Transverse colon (tissue), 4 donors: ENCODE measurements at regions not wholly inside any gene's neighbourhood (a gene's known extent, or its start where the extent isn't known, plus 50 kb on each side); places are given as distances from the start of the nearest gene placed in this dataset.

ENCODE experiments used
- DNase-seq: peaks from one replicate; pipeline ENCODE4 v3.0.0-alpha.2; 2019
- H3K27ac ChIP-seq, 4 donors: fragments of 200-600 bp; sonication (generic); 2 replicates each; pipeline ENCODE4 v1.5.1; 2016 to 2018; ENCODE audit warnings: inconsistent platforms in 4 of 4
- H3K27me3 ChIP-seq: fragments of 200-600 bp; sonication (generic); 2 replicates; pipeline ENCODE4 v1.5.1; 2017; ENCODE audit warnings: inconsistent platforms
- H3K36me3 ChIP-seq, 4 donors: fragments of 200-600 bp; sonication (generic); 2 replicates each; pipeline ENCODE4 v1.5.1; 2017 to 2019; ENCODE audit warnings: inconsistent platforms in 4 of 4
- H3K4me1 ChIP-seq, 4 donors: fragments of 200-600 bp; sonication (generic); 2 replicates each; pipeline ENCODE4 v1.5.1; 2017 to 2020; ENCODE audit warnings: inconsistent platforms in 4 of 4
- H3K4me3 ChIP-seq, 4 donors: fragments of 200-600 bp; sonication (generic); 1 replicate in 1 of 4; 2 replicates in 3 of 4; pipeline versions ENCODE4 v1.5.1 to v1.6.1; 2017 to 2019; ENCODE audit warnings: inconsistent platforms in 4 of 4
- H3K9me3 ChIP-seq, 2 donors: fragments of 200-600 bp; sonication (generic); 2 replicates each; pipeline ENCODE4 v1.5.1; 2017 to 2019; ENCODE audit warnings: inconsistent platforms in 2 of 2
- CTCF ChIP-seq, 5 experiments: fragments of 200-600 bp in 3 of 5; fragments of 450-650 bp in 2 of 5; sonication (generic) in 3 of 5; IDR thresholded peaks; 1 replicate in 2 of 5; 2 replicates in 3 of 5; pipeline ENCODE4 v1.5.1; 2016 to 2017; ENCODE audit warnings: antibody characterized with exemption in 5 of 5, inconsistent platforms in 3 of 5, mild to moderate bottlenecking in 2 of 5, moderate library complexity in 1 of 5
- EP300 ChIP-seq: sonication (generic); formaldehyde crosslinking; IDR thresholded peaks from one replicate; pipeline ENCODE4 v1.6.1; 2017; ENCODE audit warnings: antibody characterized with exemption, low read depth
- POLR2A ChIP-seq: fragments of 450-650 bp; IDR thresholded peaks from one replicate; pipeline ENCODE4 v1.6.1; 2016; ENCODE audit warnings: antibody characterized with exemption, mild to moderate bottlenecking, moderate library complexity
- POLR2AphosphoS5 ChIP-seq, 3 donors: sonication (generic); formaldehyde crosslinking; IDR thresholded peaks; one replicate each; pipeline ENCODE4 v1.6.1; 2016; ENCODE audit warnings: antibody characterized with exemption in 3 of 3
- WGBS, 2 donors: methylation state at CpG; one replicate each; pipeline ENCODE4 v1.1.5; 2018; ENCODE audit warnings: low coverage in 1 of 2; 5-methylcytosine and 5-hydroxymethylcytosine counted together
- in situ Hi-C, 4 donors: fragments of 200-750 bp; cut with MboI; loops; one replicate each; pipeline versions ENCODE4 v1.15.0 to v1.15.1; 2017; ENCODE audit warnings: low sequenced_read_pairs in 3 of 4, low pct_ligation_motif_present in 1 of 4, low pct_unique_long_range_greater_than_20kb in 1 of 4
- intact Hi-C: fragments of 100-400 bp; cut with DNase I; formaldehyde crosslinking; loops from one replicate; pipeline ENCODE4 v1.15.1; 2023; ENCODE audit warnings: low total_unique reads

GRCh38 chr5:118243068-118243467 lies 745.3 kb downstream of the DTWD2 start:
- H3K9me3 ChIP-seq = no peaks in the 10 kb centered on the region
- intact Hi-C loops (no loop called here), in situ Hi-C loops (no loop called here)
- no peaks in the 10 kb centered on the region for H3K36me3 ChIP-seq
- TF ChIP-seq POLR2AphosphoS5 (IDR thresholded peaks at IDR 0.05) (no peak), CTCF (IDR thresholded peaks at IDR 0.05) (no peak), POLR2A (no peak), EP300 (no peak)
- no peak for DNase-seq
- no peak overlapping the region for H3K4me3 ChIP-seq
- H3K4me1 ChIP-seq = no peaks in the 10 kb centered on the region
- H3K27me3 ChIP-seq = no peaks in the 10 kb centered on the region
- H3K27ac ChIP-seq = no peak overlapping the region

GRCh38 chr5:118236108-118236849 lies 752.1 kb downstream of the DTWD2 start:
- no peak overlapping the region for H3K4me3 ChIP-seq
- no peak for TF ChIP-seq POLR2A
- TF ChIP-seq CTCF (IDR thresholded peaks at IDR 0.05) = no peak
- TF ChIP-seq EP300 = no peak
- no peak for TF ChIP-seq POLR2AphosphoS5 (IDR thresholded peaks at IDR 0.05)
- in situ Hi-C loops = no loop called here
- intact Hi-C loops = no loop called here
- H3K27me3 ChIP-seq = no peaks in the 10 kb centered on the region
- DNase-seq = no peak
- H3K9me3 ChIP-seq = no peaks in the 10 kb centered on the region
- no peaks in the 10 kb centered on the region for H3K36me3 ChIP-seq
- H3K27ac ChIP-seq = no peak overlapping the region
- no peaks in the 10 kb centered on the region for H3K4me1 ChIP-seq
- 73 to 88% methylated on average over 2 of the region's 2 CpGs for WGBS, 2 donors

- 71 to 73% methylated on average over 4 of the region's 4 CpGs for WGBS, 2 donors
- no peaks in the 10 kb centered on the region for H3K36me3 ChIP-seq
- no peaks in the 10 kb centered on the region for H3K27me3 ChIP-seq
- H3K4me3 ChIP-seq = no peak overlapping the region
- H3K27ac ChIP-seq = no peak overlapping the region
- H3K9me3 ChIP-seq = no peaks in the 10 kb centered on the region
- no peak for DNase-seq
- in situ Hi-C loops = no loop called here
- no peaks in the 10 kb centered on the region for H3K4me1 ChIP-seq
- no peak for TF ChIP-seq POLR2AphosphoS5 (IDR thresholded peaks at IDR 0.05)
- TF ChIP-seq EP300 = no peak
- TF ChIP-seq CTCF (IDR thresholded peaks at IDR 0.05) = no peak
- TF ChIP-seq POLR2A = no peak
- intact Hi-C loops = no loop called here
These were observed 754.7 kb downstream of the DTWD2 start for GRCh38 chr5:118233606-118234005.

GRCh38 chr5:118228489-118228888 lies 759.9 kb downstream of the DTWD2 start:
- Histone ChIP-seq H3K4me1 (no peaks in the 10 kb centered on the region), H3K27ac (no peak overlapping the region), H3K36me3 (no peaks in the 10 kb centered on the region), H3K9me3 (no peaks in the 10 kb centered on the region), H3K27me3 (no peaks in the 10 kb centered on the region), H3K4me3 (no peak overlapping the region)
- 71 to 73% methylated on average over 2 of the region's 2 CpGs for WGBS, 2 donors
- no peak for DNase-seq
- intact Hi-C loops (no loop called here), in situ Hi-C loops (no loop called here)
- no peak for TF ChIP-seq POLR2AphosphoS5 (IDR thresholded peaks at IDR 0.05)
- no peak for TF ChIP-seq POLR2A
- no peak for TF ChIP-seq EP300
- no peak for TF ChIP-seq CTCF (IDR thresholded peaks at IDR 0.05)
